ENCODE measurements at regions not wholly inside any gene's neighbourhood (a gene's known extent, or its start where the extent isn't known, plus 50 kb on each side); places are given as distances from the start of the nearest gene placed in this dataset.

DNA sequence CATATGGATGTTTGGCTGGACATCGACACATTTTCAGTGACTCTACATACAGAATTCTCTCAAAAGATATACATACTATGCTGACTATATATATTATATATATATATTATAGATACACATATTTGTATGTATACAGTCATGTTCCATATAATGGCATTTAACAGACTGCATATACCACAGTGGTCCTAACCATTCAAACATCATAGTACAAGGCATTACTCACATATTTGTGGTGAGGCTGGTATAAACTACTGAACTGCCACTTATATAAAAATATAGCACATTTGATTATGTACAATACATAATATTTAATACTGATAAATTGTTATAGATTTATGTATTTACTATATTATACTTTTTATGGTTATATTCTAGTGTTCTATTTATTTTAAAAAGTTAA, 168.5 kb downstream of the IL15 start:
- TF ChIP-seq POLR2A (IDR thresholded peaks at IDR 0.05) (no peak), EP300 (IDR thresholded peaks at IDR 0.05) (no peak)
- TF ChIP-seq, protein P1, sequence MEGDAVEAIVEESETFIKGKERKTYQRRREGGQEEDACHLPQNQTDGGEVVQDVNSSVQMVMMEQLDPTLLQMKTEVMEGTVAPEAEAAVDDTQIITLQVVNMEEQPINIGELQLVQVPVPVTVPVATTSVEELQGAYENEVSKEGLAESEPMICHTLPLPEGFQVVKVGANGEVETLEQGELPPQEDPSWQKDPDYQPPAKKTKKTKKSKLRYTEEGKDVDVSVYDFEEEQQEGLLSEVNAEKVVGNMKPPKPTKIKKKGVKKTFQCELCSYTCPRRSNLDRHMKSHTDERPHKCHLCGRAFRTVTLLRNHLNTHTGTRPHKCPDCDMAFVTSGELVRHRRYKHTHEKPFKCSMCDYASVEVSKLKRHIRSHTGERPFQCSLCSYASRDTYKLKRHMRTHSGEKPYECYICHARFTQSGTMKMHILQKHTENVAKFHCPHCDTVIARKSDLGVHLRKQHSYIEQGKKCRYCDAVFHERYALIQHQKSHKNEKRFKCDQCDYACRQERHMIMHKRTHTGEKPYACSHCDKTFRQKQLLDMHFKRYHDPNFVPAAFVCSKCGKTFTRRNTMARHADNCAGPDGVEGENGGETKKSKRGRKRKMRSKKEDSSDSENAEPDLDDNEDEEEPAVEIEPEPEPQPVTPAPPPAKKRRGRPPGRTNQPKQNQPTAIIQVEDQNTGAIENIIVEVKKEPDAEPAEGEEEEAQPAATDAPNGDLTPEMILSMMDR (IDR thresholded peaks at IDR 0.05), result no peak
